IMR-90 (cell line): ENCODE measurements at regions not wholly inside any gene's neighbourhood (a gene's known extent, or its start where the extent isn't known, plus 50 kb on each side); places are given as distances from the start of the nearest gene placed in this dataset.

Experiments used
- CEBPB ChIP-seq: IDR thresholded peaks from 2 replicates; pipeline ENCODE4 v1.6.1; 2012; ENCODE audit warnings: low read depth, low read length, improper control_type of control experiment
- SMC3 ChIP-seq: fragments of 150-350 bp; IDR thresholded peaks from 2 replicates; pipeline ENCODE4 v1.6.1; 2016; ENCODE audit warnings: low read depth, mild to moderate bottlenecking, antibody characterized with exemption, low read length, moderate library complexity
- TF ChIP-seq, protein P1 (sequence below): conservative IDR thresholded peaks from 2 replicates; pipeline ENCODE4 v1.5.1; 2012; ENCODE audit warnings: mild to moderate bottlenecking, low read depth, low read length, improper control_type of control experiment
- TF ChIP-seq, protein P2 (sequence below): fragments of 150-350 bp; IDR thresholded peaks from 2 replicates; pipeline ENCODE4 v1.6.1; 2016; ENCODE audit warnings: low read depth, mild to moderate bottlenecking, low read length, moderate library complexity, borderline replicate concordance

DNA sequence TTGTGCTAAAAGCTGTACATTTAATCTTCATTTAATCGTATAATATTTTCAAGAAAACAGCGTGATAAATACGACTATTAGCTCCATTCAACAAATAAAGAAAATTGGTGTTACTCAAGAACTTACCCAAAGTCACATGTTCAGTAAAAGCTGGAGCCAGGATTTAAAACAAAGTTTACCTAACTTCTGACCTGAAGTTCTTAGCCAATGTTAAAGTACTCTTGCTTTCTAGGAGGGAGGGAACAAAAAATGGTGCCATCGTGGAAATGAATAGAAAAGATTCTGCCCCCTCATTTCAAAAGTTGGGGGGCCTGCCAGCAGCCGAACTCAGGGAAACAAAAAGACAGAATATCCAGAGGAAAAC is 395.8 kb downstream of the CD109 start:
- TF ChIP-seq, protein P1, sequence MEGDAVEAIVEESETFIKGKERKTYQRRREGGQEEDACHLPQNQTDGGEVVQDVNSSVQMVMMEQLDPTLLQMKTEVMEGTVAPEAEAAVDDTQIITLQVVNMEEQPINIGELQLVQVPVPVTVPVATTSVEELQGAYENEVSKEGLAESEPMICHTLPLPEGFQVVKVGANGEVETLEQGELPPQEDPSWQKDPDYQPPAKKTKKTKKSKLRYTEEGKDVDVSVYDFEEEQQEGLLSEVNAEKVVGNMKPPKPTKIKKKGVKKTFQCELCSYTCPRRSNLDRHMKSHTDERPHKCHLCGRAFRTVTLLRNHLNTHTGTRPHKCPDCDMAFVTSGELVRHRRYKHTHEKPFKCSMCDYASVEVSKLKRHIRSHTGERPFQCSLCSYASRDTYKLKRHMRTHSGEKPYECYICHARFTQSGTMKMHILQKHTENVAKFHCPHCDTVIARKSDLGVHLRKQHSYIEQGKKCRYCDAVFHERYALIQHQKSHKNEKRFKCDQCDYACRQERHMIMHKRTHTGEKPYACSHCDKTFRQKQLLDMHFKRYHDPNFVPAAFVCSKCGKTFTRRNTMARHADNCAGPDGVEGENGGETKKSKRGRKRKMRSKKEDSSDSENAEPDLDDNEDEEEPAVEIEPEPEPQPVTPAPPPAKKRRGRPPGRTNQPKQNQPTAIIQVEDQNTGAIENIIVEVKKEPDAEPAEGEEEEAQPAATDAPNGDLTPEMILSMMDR = no peak
- TF ChIP-seq SMC3 = no peak
- TF ChIP-seq, protein P2, sequence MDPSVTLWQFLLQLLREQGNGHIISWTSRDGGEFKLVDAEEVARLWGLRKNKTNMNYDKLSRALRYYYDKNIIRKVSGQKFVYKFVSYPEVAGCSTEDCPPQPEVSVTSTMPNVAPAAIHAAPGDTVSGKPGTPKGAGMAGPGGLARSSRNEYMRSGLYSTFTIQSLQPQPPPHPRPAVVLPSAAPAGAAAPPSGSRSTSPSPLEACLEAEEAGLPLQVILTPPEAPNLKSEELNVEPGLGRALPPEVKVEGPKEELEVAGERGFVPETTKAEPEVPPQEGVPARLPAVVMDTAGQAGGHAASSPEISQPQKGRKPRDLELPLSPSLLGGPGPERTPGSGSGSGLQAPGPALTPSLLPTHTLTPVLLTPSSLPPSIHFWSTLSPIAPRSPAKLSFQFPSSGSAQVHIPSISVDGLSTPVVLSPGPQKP = no peak
- TF ChIP-seq CEBPB = no peak
